GM23338 (cell line): ENCODE measurements at regions not wholly inside any gene's neighbourhood (a gene's known extent, or its start where the extent isn't known, plus 50 kb on each side); places are given as distances from the start of the nearest gene placed in this dataset.

Source experiments
- ATAC-seq: fragments of 200-7000 bp; cut with Tn5 transposase; 3 replicates; pipeline ENCODE4 v1.9.1; 2020
- DNase-seq: peaks from one replicate; pipeline ENCODE4 v3.0.0-alpha.2; 2015; ENCODE audit warnings: low spot score
- H2AFZ ChIP-seq: fragments of 200-600 bp; sonication (generic); 2 replicates; pipeline ENCODE4 v1.8.0; 2016; ENCODE audit warnings: antibody characterized with exemption, mild to moderate bottlenecking, moderate library complexity
- H3F3A ChIP-seq: fragments of 200-600 bp; sonication (generic); replicated peaks from 2 replicates; pipeline ENCODE4 v1.8.0; 2017; ENCODE audit warnings: antibody characterized with exemption, mixed run types, low read depth
- H3K27ac ChIP-seq: fragments of 200-600 bp; sonication (generic); 2 replicates; pipeline ENCODE4 v1.6.1; 2016; ENCODE audit warnings: low read depth
- H3K27me3 ChIP-seq: fragments of 200-600 bp; sonication (generic); 2 replicates; pipeline ENCODE4 v1.8.0; 2016; ENCODE audit warnings: mild to moderate bottlenecking, mixed run types, moderate library complexity; ENCODE audit not compliant: insufficient read depth
- H3K36me3 ChIP-seq: fragments of 200-600 bp; sonication (generic); 2 replicates; pipeline ENCODE4 v1.8.0; 2016; ENCODE audit warnings: mild to moderate bottlenecking; ENCODE audit not compliant: insufficient read depth
- H3K4me1 ChIP-seq: fragments of 200-600 bp; sonication (generic); 2 replicates; pipeline ENCODE4 v1.8.0; 2016; ENCODE audit warnings: mild to moderate bottlenecking, moderate library complexity; ENCODE audit not compliant: insufficient read depth
- H3K4me2 ChIP-seq: fragments of 200-600 bp; sonication (generic); 2 replicates; pipeline ENCODE4 v1.7.1; 2017; ENCODE audit warnings: mixed run types
- H3K4me3 ChIP-seq: fragments of 200-600 bp; sonication (generic); 2 replicates; pipeline ENCODE4 v1.6.1; 2016; ENCODE audit warnings: mixed run types
- H3K79me2 ChIP-seq: fragments of 200-600 bp; sonication (generic); replicated peaks from 2 replicates; pipeline ENCODE4 v1.8.0; 2017; ENCODE audit warnings: mild to moderate bottlenecking; ENCODE audit not compliant: insufficient read depth
- H3K9me2 ChIP-seq: fragments of 200-600 bp; sonication (generic); 2 replicates; pipeline ENCODE4 v1.8.0; 2017; ENCODE audit not compliant: insufficient read depth
- H4K20me1 ChIP-seq: fragments of 200-600 bp; sonication (generic); replicated peaks from 2 replicates; pipeline ENCODE4 v1.8.0; 2017; ENCODE audit warnings: mild to moderate bottlenecking; ENCODE audit not compliant: insufficient read depth
- H3K27ac Mint-ChIP-seq: 2 replicates; pipeline ENCODE4 v1.8.0; 2020; ENCODE audit warnings: inconsistent platforms, mild to moderate bottlenecking, moderate library complexity, mixed read lengths
- H3K27me3 Mint-ChIP-seq: 3 replicates; pipeline ENCODE4 v1.8.0; 2022; ENCODE audit warnings: low read depth, mild to moderate bottlenecking, moderate library complexity, mixed read lengths, inconsistent platforms; ENCODE audit not compliant: insufficient read depth, poor library complexity
- H3K36me3 Mint-ChIP-seq: 3 replicates; pipeline ENCODE4 v1.8.0; 2021; ENCODE audit warnings: low read depth, mild to moderate bottlenecking, inconsistent platforms, moderate library complexity, mixed read lengths
- H3K4me1 Mint-ChIP-seq: 3 replicates; pipeline ENCODE4 v1.8.0; 2020; ENCODE audit warnings: mild to moderate bottlenecking, inconsistent platforms, mixed read lengths
- H3K4me3 Mint-ChIP-seq: 3 replicates; pipeline ENCODE4 v1.8.0; 2021; ENCODE audit warnings: moderate library complexity, mild to moderate bottlenecking, inconsistent platforms, mixed read lengths
- H3K9me3 Mint-ChIP-seq: 3 replicates; pipeline ENCODE4 v1.8.0; 2020; ENCODE audit warnings: moderate library complexity, mild to moderate bottlenecking, inconsistent platforms, mixed read lengths
- CTCF ChIP-seq, 2 experiments: fragments of 200-600 bp in 1 of 2; sonication (generic) in 1 of 2; conservative IDR thresholded peaks; 2 replicates each; pipeline versions ENCODE4 v1.5.1 to v1.6.1; 2016 to 2017; ENCODE audit warnings: antibody characterized with exemption in 2 of 2, low read depth in 2 of 2, mild to moderate bottlenecking in 2 of 2, moderate library complexity in 1 of 2
- JUNB ChIP-seq: IDR thresholded peaks from one replicate; pipeline ENCODE4 v1.6.1; 2016; ENCODE audit warnings: antibody characterized with exemption; ENCODE audit not compliant: unreplicated experiment
- REST ChIP-seq: IDR thresholded peaks from one replicate; pipeline ENCODE4 v1.6.1; 2018; ENCODE audit warnings: antibody characterized with exemption; ENCODE audit not compliant: unreplicated experiment
- ZNF462 ChIP-seq: fragments of 250-450 bp; sonication (Bioruptor Pico); IDR thresholded peaks from 2 replicates; pipeline ENCODE4 v1.5.0; 2020; ENCODE audit warnings: mild to moderate bottlenecking, moderate library complexity

GRCh38 chr6:163871616-163872015, 457.1 kb downstream of the QKI start (continued):
- TF ChIP-seq ZNF462, result no peak
- TF ChIP-seq REST, result no peak

- peaks cover 16% of the 10 kb centered on the region for H3K4me1 Mint-ChIP-seq
- H3K27ac Mint-ChIP-seq, result no peak overlapping the region
- no peak overlapping the region for H3K27ac ChIP-seq
- no peak overlapping the region for H3K4me3 ChIP-seq
- TF ChIP-seq CTCF (conservative IDR thresholded peaks at IDR 0.05; ENCODE audit: low read depth in 2 of 2) (peak; percentile 33 to 44), JUNB (no peak)
- no peaks in the 10 kb centered on the region for H3K27me3 ChIP-seq
- H3K36me3 ChIP-seq, result no peaks in the 10 kb centered on the region
- H2AFZ ChIP-seq, result peak overlapping the region; percentile 90
- ATAC-seq (peak; percentile 69), DNase-seq (peak; percentile 55)
- peaks cover 1% of the 10 kb centered on the region for H3K27me3 Mint-ChIP-seq
- no peaks in the 10 kb centered on the region for H3K36me3 Mint-ChIP-seq
- no peaks in the 10 kb centered on the region for H3K9me3 Mint-ChIP-seq
- no peaks in the 10 kb centered on the region for H3K79me2 ChIP-seq
- no peaks in the 10 kb centered on the region for H3F3A ChIP-seq
- no peaks in the 10 kb centered on the region for H4K20me1 ChIP-seq
- H3K9me2 ChIP-seq, result 0 out of 2 replicates have a peak, but pooled peaks cover 9% of the 10 kb centered on the region
- H3K4me2 ChIP-seq, result no peak overlapping the region
- H3K4me3 Mint-ChIP-seq, result no peak overlapping the region
- 0 out of 2 replicates have a peak, but pooled peaks cover 5% of the 10 kb centered on the region for H3K4me1 ChIP-seq
These were observed 453.2 kb downstream of the QKI start for GRCh38 chr6:163867518-163868292.
